Thoracic aorta (tissue), 2 donors: ENCODE measurements at regions not wholly inside any gene's neighbourhood (a gene's known extent, or its start where the extent isn't known, plus 50 kb on each side); places are given as distances from the start of the nearest gene placed in this dataset.

Experiments
- ATAC-seq: fragments of 150-250 bp; one replicate; pipeline ENCODE4 v1.8.0; 2017; ENCODE audit warnings: low read depth; ENCODE audit not compliant: insufficient number of reproducible peaks, low FRiP score
- DNase-seq: peaks from one replicate; pipeline ENCODE4 v3.0.0-alpha.2; 2020; ENCODE audit warnings: low spot score
- H3K27ac ChIP-seq, 2 donors: fragments of 200-600 bp; sonication (generic); 1 replicate in 1 of 2; 2 replicates in 1 of 2; pipeline ENCODE4 v1.5.1; 2016; ENCODE audit warnings: mild to moderate bottlenecking in 2 of 2, moderate library complexity in 2 of 2
- H3K27me3 ChIP-seq: fragments of 200-600 bp; sonication (generic); replicated peaks from 2 replicates; pipeline ENCODE4 v1.6.0; 2016; ENCODE audit warnings: mild to moderate bottlenecking; ENCODE audit not compliant: insufficient read depth
- H3K36me3 ChIP-seq: fragments of 200-600 bp; sonication (generic); one replicate; pipeline ENCODE4 v1.5.1; 2016
- H3K4me1 ChIP-seq, 2 donors: fragments of 200-600 bp; sonication (generic); 1 replicate in 1 of 2; 2 replicates in 1 of 2; pipeline versions ENCODE4 v1.5.1 to v1.6.0; 2016; ENCODE audit warnings: low read depth in 2 of 2, mild to moderate bottlenecking in 1 of 2; ENCODE audit not compliant: control insufficient read depth in 1 of 2
- H3K4me3 ChIP-seq: fragments of 200-600 bp; sonication (generic); 2 replicates; pipeline ENCODE4 v1.5.1; 2016; ENCODE audit warnings: mild to moderate bottlenecking
- H3K9me3 ChIP-seq: fragments of 200-600 bp; sonication (generic); 2 replicates; pipeline ENCODE4 v1.5.1; 2016
- CTCF ChIP-seq: fragments of 200-600 bp; sonication (generic); IDR thresholded peaks from one replicate; pipeline ENCODE4 v1.5.1; 2019; ENCODE audit warnings: antibody characterized with exemption

DNA sequence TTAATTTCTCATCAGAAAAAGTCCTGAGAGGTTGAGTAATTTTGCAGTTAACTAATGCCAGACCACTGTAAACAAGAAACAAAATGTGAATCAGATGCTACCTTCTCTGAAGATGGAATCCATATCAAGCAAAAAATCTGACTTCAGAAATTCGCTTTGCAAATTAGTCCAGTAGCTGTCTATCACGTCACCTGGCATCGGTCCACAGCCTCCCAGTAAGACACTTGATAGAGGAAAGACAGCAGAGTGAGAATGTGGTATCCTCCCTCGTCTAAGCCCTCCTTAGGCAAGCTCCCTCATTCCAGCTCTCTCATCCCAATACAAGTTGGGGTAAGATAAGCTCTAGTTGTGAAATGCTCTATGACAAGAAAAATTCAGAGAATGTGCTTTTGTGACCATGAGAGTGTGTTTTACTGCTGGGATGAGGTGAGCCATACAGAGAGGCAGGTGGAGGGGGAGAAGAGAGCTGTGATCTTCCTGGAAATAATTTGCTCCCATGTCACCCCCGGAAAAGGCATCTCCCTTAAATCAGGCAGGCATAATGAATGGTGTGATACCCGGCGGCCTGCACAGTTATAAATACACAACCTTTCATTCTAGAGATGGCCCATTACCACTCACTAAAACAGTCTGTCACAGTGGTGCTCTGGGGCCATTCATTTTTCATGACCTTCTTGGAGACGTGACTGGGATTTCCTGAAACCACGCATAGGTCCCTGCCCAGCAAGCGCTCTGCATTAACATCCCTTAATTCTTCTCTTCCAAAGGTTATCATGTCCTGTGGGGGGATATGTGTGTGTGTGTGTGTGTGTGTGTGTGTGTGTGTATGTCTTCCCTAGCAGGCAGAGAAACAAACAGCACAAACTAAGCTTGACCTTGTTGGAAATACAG is 602.0 kb upstream of the KCNMB2 start:
- Histone ChIP-seq H3K4me3 (no peak overlapping the region), H3K9me3 (no peaks in the 10 kb centered on the region), H3K4me1 (peaks cover 3 to 32% of the 10 kb centered on the region in 2 donors), H3K27me3 (no peaks in the 10 kb centered on the region), H3K27ac (no peak overlapping the region), H3K36me3 (no peaks in the 10 kb centered on the region)
- no peak for TF ChIP-seq CTCF
- ATAC-seq (no peak), DNase-seq (no peak)

DNA sequence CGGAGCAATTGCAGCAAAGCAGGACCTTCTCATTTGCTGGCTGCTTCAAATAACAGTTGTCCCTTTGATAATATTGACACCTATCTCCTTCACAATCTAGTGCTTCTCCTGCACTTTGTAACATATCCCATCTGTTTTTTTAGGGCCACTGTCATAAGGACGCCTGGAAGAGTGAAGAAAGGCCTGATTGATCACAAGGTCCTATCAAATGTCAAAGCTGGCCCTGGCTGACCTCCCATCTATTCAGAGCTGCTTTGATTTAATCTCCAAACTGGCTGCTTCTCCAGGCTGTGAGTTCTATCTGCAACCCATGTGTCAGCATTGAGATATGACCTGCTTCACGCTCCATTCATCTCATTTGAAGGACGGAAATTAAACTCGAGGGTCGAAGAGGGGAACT is 601.2 kb upstream of the KCNMB2 start:
- Histone ChIP-seq H3K4me1 (peaks cover 3 to 29% of the 10 kb centered on the region in 2 donors), H3K9me3 (no peaks in the 10 kb centered on the region), H3K36me3 (no peaks in the 10 kb centered on the region), H3K27ac (no peak overlapping the region), H3K4me3 (no peak overlapping the region), H3K27me3 (no peaks in the 10 kb centered on the region)
- no peak for DNase-seq
- TF ChIP-seq CTCF: no peak
- ATAC-seq: no peak

GRCh38 chr3:177936721-177937120 is 599.5 kb upstream of the KCNMB2 start:
- Histone ChIP-seq H3K27ac (no peak overlapping the region), H3K27me3 (no peaks in the 10 kb centered on the region), H3K4me3 (no peak overlapping the region), H3K36me3 (no peaks in the 10 kb centered on the region), H3K4me1 (peaks cover 3 to 14% of the 10 kb centered on the region in 2 donors), H3K9me3 (no peaks in the 10 kb centered on the region)
- DNase-seq (no peak), ATAC-seq (no peak)
- no peak for TF ChIP-seq CTCF

- TF ChIP-seq CTCF: no peak
- Histone ChIP-seq H3K4me3 (no peak overlapping the region), H3K27me3 (no peaks in the 10 kb centered on the region), H3K36me3 (no peaks in the 10 kb centered on the region), H3K4me1 (peaks cover 5 to 13% of the 10 kb centered on the region in 2 donors), H3K27ac (no peak overlapping the region), H3K9me3 (no peaks in the 10 kb centered on the region)
- ATAC-seq (no peak), DNase-seq (no peak)
These were observed 593.3 kb upstream of the KCNMB2 start for GRCh38 chr3:177942911-177943310.

GRCh38 chr3:177944228-177944661 is 592.0 kb upstream of the KCNMB2 start:
- no peak overlapping the region for H3K4me3 ChIP-seq
- DNase-seq (no peak), ATAC-seq (no peak)
- no peaks in the 10 kb centered on the region for H3K36me3 ChIP-seq
- no peak overlapping the region for H3K27ac ChIP-seq
- H3K4me1 ChIP-seq: peaks cover 5 to 13% of the 10 kb centered on the region in 2 donors
- no peaks in the 10 kb centered on the region for H3K9me3 ChIP-seq
- H3K27me3 ChIP-seq: no peaks in the 10 kb centered on the region
- TF ChIP-seq CTCF: no peak
